ENCODE measurements at regions not wholly inside any gene's neighbourhood (a gene's known extent, or its start where the extent isn't known, plus 50 kb on each side); places are given as distances from the start of the nearest gene placed in this dataset.

- no peak for DNase-seq
- Mint-ChIP-seq H3K27ac (no peak overlapping the region), H3K36me3 (ENCODE audit: low read depth) (no peaks in the 10 kb centered on the region), H3K27me3 (peaks cover 5% of the 10 kb centered on the region), H3K4me1 (no peaks in the 10 kb centered on the region), H3K4me3 (no peak overlapping the region)
- no peaks in the 10 kb centered on the region for H3K9me3 ChIP-seq (ENCODE audit: control insufficient read depth, low read length, poor library complexity, severe bottlenecking)
- no peak for ATAC-seq
Observed at GRCh38 chr5:171692107-171692506, 93.5 kb upstream of the SMIM23 start.

- no peak for ATAC-seq
- H3K27me3 Mint-ChIP-seq, result peaks cover 5% of the 10 kb centered on the region
- no peaks in the 10 kb centered on the region for H3K36me3 Mint-ChIP-seq (ENCODE audit: low read depth)
- H3K4me3 Mint-ChIP-seq, result no peak overlapping the region
- H3K9me3 ChIP-seq (ENCODE audit: control insufficient read depth, low read length, poor library complexity, severe bottlenecking), result no peaks in the 10 kb centered on the region
- no peaks in the 10 kb centered on the region for H3K4me1 Mint-ChIP-seq
- DNase-seq, result no peak
- no peak overlapping the region for H3K27ac Mint-ChIP-seq
Observed at GRCh38 chr5:171692936-171693335, 92.7 kb upstream of the SMIM23 start.

- no peak for ATAC-seq
- no peaks in the 10 kb centered on the region for H3K9me3 ChIP-seq (ENCODE audit: control insufficient read depth, low read length, poor library complexity, severe bottlenecking)
- Mint-ChIP-seq H3K36me3 (ENCODE audit: low read depth) (no peaks in the 10 kb centered on the region), H3K4me3 (no peak overlapping the region), H3K27me3 (peaks cover 5% of the 10 kb centered on the region), H3K4me1 (no peaks in the 10 kb centered on the region), H3K27ac (no peak overlapping the region)
- DNase-seq, result no peak
Observed at GRCh38 chr5:171693412-171693811, 92.2 kb upstream of the SMIM23 start.

- no peaks in the 10 kb centered on the region for H3K4me1 Mint-ChIP-seq
Observed at GRCh38 chr5:171695804-171696203, 89.8 kb upstream of the SMIM23 start.

GRCh38 chr5:171697221-171698102 is 88.2 kb upstream of the SMIM23 start:
- Mint-ChIP-seq H3K4me1 (no peaks in the 10 kb centered on the region), H3K27me3 (peaks cover 5% of the 10 kb centered on the region), H3K36me3 (ENCODE audit: low read depth) (no peaks in the 10 kb centered on the region), H3K4me3 (no peak overlapping the region), H3K27ac (no peak overlapping the region)
- ATAC-seq (no peak), DNase-seq (no peak)
- no peaks in the 10 kb centered on the region for H3K9me3 ChIP-seq (ENCODE audit: control insufficient read depth, low read length, poor library complexity, severe bottlenecking)

More at GRCh38 chr5:171695804-171696203, 89.8 kb upstream of the SMIM23 start:
- no peaks in the 10 kb centered on the region for H3K9me3 ChIP-seq (ENCODE audit: control insufficient read depth, low read length, poor library complexity, severe bottlenecking)
- H3K27me3 Mint-ChIP-seq, result peaks cover 5% of the 10 kb centered on the region
- DNase-seq, result no peak
- H3K36me3 Mint-ChIP-seq (ENCODE audit: low read depth), result no peaks in the 10 kb centered on the region
- no peak for ATAC-seq
- H3K27ac Mint-ChIP-seq, result no peak overlapping the region
- H3K4me3 Mint-ChIP-seq, result no peak overlapping the region

GRCh38 chr5:171700318-171700912 is 85.2 kb upstream of the SMIM23 start:
- DNase-seq, result no peak
- H3K9me3 ChIP-seq (ENCODE audit: control insufficient read depth, low read length, poor library complexity, severe bottlenecking), result no peaks in the 10 kb centered on the region
- Mint-ChIP-seq H3K4me3 (no peak overlapping the region), H3K27ac (no peak overlapping the region), H3K4me1 (no peaks in the 10 kb centered on the region), H3K27me3 (peaks cover 21% of the 10 kb centered on the region), H3K36me3 (ENCODE audit: low read depth) (no peaks in the 10 kb centered on the region)
- no peak for ATAC-seq

- ATAC-seq (no peak), DNase-seq (no peak)
- H3K4me1 Mint-ChIP-seq, result no peaks in the 10 kb centered on the region
- H3K36me3 Mint-ChIP-seq (ENCODE audit: low read depth), result no peaks in the 10 kb centered on the region
- H3K4me3 Mint-ChIP-seq, result no peak overlapping the region
- H3K27me3 Mint-ChIP-seq, result peaks cover 26% of the 10 kb centered on the region
- H3K9me3 ChIP-seq (ENCODE audit: control insufficient read depth, low read length, poor library complexity, severe bottlenecking), result no peaks in the 10 kb centered on the region
- H3K27ac Mint-ChIP-seq, result no peak overlapping the region
Observed at GRCh38 chr5:171701100-171701541, 84.5 kb upstream of the SMIM23 start.

GRCh38 chr5:171702135-171702770 is 83.4 kb upstream of the SMIM23 start:
- H3K9me3 ChIP-seq (ENCODE audit: control insufficient read depth, low read length, poor library complexity, severe bottlenecking), result no peaks in the 10 kb centered on the region
- DNase-seq (no peak), ATAC-seq (no peak)
- Mint-ChIP-seq H3K4me3 (no peak overlapping the region), H3K27me3 (peaks cover 26% of the 10 kb centered on the region), H3K4me1 (no peaks in the 10 kb centered on the region), H3K36me3 (ENCODE audit: low read depth) (no peaks in the 10 kb centered on the region), H3K27ac (no peak overlapping the region)

- no peaks in the 10 kb centered on the region for H3K4me1 Mint-ChIP-seq
- no peaks in the 10 kb centered on the region for H3K36me3 Mint-ChIP-seq (ENCODE audit: low read depth)
- ATAC-seq, result no peak
- no peak for DNase-seq
- H3K27ac Mint-ChIP-seq, result no peak overlapping the region
- no peaks in the 10 kb centered on the region for H3K9me3 ChIP-seq (ENCODE audit: control insufficient read depth, low read length, poor library complexity, severe bottlenecking)
- H3K27me3 Mint-ChIP-seq, result peaks cover 26% of the 10 kb centered on the region
- no peak overlapping the region for H3K4me3 Mint-ChIP-seq
Observed at GRCh38 chr5:171703146-171703545, 82.5 kb upstream of the SMIM23 start.

- ATAC-seq, result no peak
- H3K27me3 Mint-ChIP-seq, result peaks cover 28% of the 10 kb centered on the region
- H3K27ac Mint-ChIP-seq, result no peak overlapping the region
- no peaks in the 10 kb centered on the region for H3K9me3 ChIP-seq (ENCODE audit: control insufficient read depth, low read length, poor library complexity, severe bottlenecking)
- H3K4me1 Mint-ChIP-seq, result no peaks in the 10 kb centered on the region
- H3K36me3 Mint-ChIP-seq (ENCODE audit: low read depth), result no peaks in the 10 kb centered on the region
- no peak overlapping the region for H3K4me3 Mint-ChIP-seq
- DNase-seq, result no peak
Observed at GRCh38 chr5:171705036-171705435, 80.6 kb upstream of the SMIM23 start.

GRCh38 chr5:171705830-171706468 is 79.7 kb upstream of the SMIM23 start:
- H3K36me3 Mint-ChIP-seq (ENCODE audit: low read depth), result peaks cover 2% of the 10 kb centered on the region
- H3K4me3 Mint-ChIP-seq, result no peak overlapping the region
- H3K27me3 Mint-ChIP-seq, result peaks cover 34% of the 10 kb centered on the region
- DNase-seq, result no peak
- no peak for ATAC-seq
- H3K4me1 Mint-ChIP-seq, result no peaks in the 10 kb centered on the region
- H3K9me3 ChIP-seq (ENCODE audit: control insufficient read depth, low read length, poor library complexity, severe bottlenecking), result no peaks in the 10 kb centered on the region
- no peak overlapping the region for H3K27ac Mint-ChIP-seq

- no peaks in the 10 kb centered on the region for H3K4me1 Mint-ChIP-seq
- no peak overlapping the region for H3K27ac Mint-ChIP-seq
- no peaks in the 10 kb centered on the region for H3K9me3 ChIP-seq (ENCODE audit: control insufficient read depth, low read length, poor library complexity, severe bottlenecking)
- peaks cover 38% of the 10 kb centered on the region for H3K27me3 Mint-ChIP-seq
- ATAC-seq (no peak), DNase-seq (no peak)
- no peak overlapping the region for H3K4me3 Mint-ChIP-seq
- peaks cover 2% of the 10 kb centered on the region for H3K36me3 Mint-ChIP-seq (ENCODE audit: low read depth)
Observed at GRCh38 chr5:171706736-171707441, 78.7 kb upstream of the SMIM23 start.

GRCh38 chr5:171707442-171707792 is 78.2 kb upstream of the SMIM23 start:
- DNase-seq, result no peak
- peaks cover 42% of the 10 kb centered on the region for H3K27me3 Mint-ChIP-seq
- H3K4me3 Mint-ChIP-seq, result no peak overlapping the region
- no peak overlapping the region for H3K27ac Mint-ChIP-seq
- H3K36me3 Mint-ChIP-seq (ENCODE audit: low read depth), result peaks cover 2% of the 10 kb centered on the region
- no peak for ATAC-seq
- H3K9me3 ChIP-seq (ENCODE audit: control insufficient read depth, low read length, poor library complexity, severe bottlenecking), result no peaks in the 10 kb centered on the region
- no peaks in the 10 kb centered on the region for H3K4me1 Mint-ChIP-seq

Measured in T-helper 17 cell (primary cell).